ENCODE measurements at regions not wholly inside any gene's neighbourhood (a gene's known extent, or its start where the extent isn't known, plus 50 kb on each side); places are given as distances from the start of the nearest gene placed in this dataset.

GRCh38 chr11:13134066-13134465 lies 125.0 kb downstream of the RASSF10 start:
- Mint-ChIP-seq H3K36me3 (ENCODE audit: insufficient read depth, unreplicated experiment) (no peaks in the 10 kb centered on the region), H3K27ac (ENCODE audit: unreplicated experiment) (no peak overlapping the region), H3K4me3 (ENCODE audit: low read depth, unreplicated experiment) (no peak overlapping the region), H3K4me1 (ENCODE audit: low read depth, unreplicated experiment) (peaks cover 50% of the 10 kb centered on the region), H3K27me3 (ENCODE audit: unreplicated experiment) (no peaks in the 10 kb centered on the region), H3K9me3 (ENCODE audit: low read depth, unreplicated experiment) (peaks cover 3% of the 10 kb centered on the region)
- no peak for TF ChIP-seq CTCF (IDR thresholded peaks at IDR 0.05; ENCODE audit: unreplicated experiment)
- intact Hi-C loops (cut with micrococcal nuclease; ENCODE audit: unreplicated experiment), result no loop called here
- BruUV-seq (replicated peaks), result no TSS peak
- CTCF ChIA-PET, result no interaction called here
- DNase-seq, result no peak

GRCh38 chr11:13134886-13135285 lies 125.8 kb downstream of the RASSF10 start:
- Mint-ChIP-seq H3K4me1 (ENCODE audit: low read depth, unreplicated experiment) (peaks cover 59% of the 10 kb centered on the region), H3K4me3 (ENCODE audit: low read depth, unreplicated experiment) (no peak overlapping the region), H3K9me3 (ENCODE audit: low read depth, unreplicated experiment) (peaks cover 2% of the 10 kb centered on the region), H3K27me3 (ENCODE audit: unreplicated experiment) (no peaks in the 10 kb centered on the region), H3K36me3 (ENCODE audit: insufficient read depth, unreplicated experiment) (peaks cover 5% of the 10 kb centered on the region), H3K27ac (ENCODE audit: unreplicated experiment) (no peak overlapping the region)
- no peak for TF ChIP-seq CTCF (IDR thresholded peaks at IDR 0.05; ENCODE audit: unreplicated experiment)
- no peak for DNase-seq
- intact Hi-C loops (cut with micrococcal nuclease; ENCODE audit: unreplicated experiment), result no loop called here
- BruUV-seq (replicated peaks), result no TSS peak
- CTCF ChIA-PET, result no interaction called here

GRCh38 chr11:13135385-13136271 lies 126.5 kb downstream of the RASSF10 start:
- CTCF ChIA-PET, result no interaction called here
- intact Hi-C loops (cut with micrococcal nuclease; ENCODE audit: unreplicated experiment), result no loop called here
- H3K27ac Mint-ChIP-seq (ENCODE audit: unreplicated experiment), result peak overlapping the region; percentile 27
- H3K36me3 Mint-ChIP-seq (ENCODE audit: insufficient read depth, unreplicated experiment), result peaks cover 10% of the 10 kb centered on the region
- TF ChIP-seq CTCF (IDR thresholded peaks at IDR 0.05; ENCODE audit: unreplicated experiment), result no peak
- no peaks in the 10 kb centered on the region for H3K27me3 Mint-ChIP-seq (ENCODE audit: unreplicated experiment)
- no peaks in the 10 kb centered on the region for H3K9me3 Mint-ChIP-seq (ENCODE audit: low read depth, unreplicated experiment)
- no peak overlapping the region for H3K4me3 Mint-ChIP-seq (ENCODE audit: low read depth, unreplicated experiment)
- no peak for DNase-seq
- no TSS peak for BruUV-seq (replicated peaks)
- peaks cover 66% of the 10 kb centered on the region for H3K4me1 Mint-ChIP-seq (ENCODE audit: low read depth, unreplicated experiment)

- intact Hi-C loops (cut with micrococcal nuclease; ENCODE audit: unreplicated experiment), result no loop called here
- Mint-ChIP-seq H3K4me3 (ENCODE audit: low read depth, unreplicated experiment) (no peak overlapping the region), H3K27me3 (ENCODE audit: unreplicated experiment) (no peaks in the 10 kb centered on the region), H3K36me3 (ENCODE audit: insufficient read depth, unreplicated experiment) (peaks cover 10% of the 10 kb centered on the region), H3K9me3 (ENCODE audit: low read depth, unreplicated experiment) (no peaks in the 10 kb centered on the region), H3K4me1 (ENCODE audit: low read depth, unreplicated experiment) (peaks cover 72% of the 10 kb centered on the region), H3K27ac (ENCODE audit: unreplicated experiment) (peak overlapping the region; percentile 27)
- no TSS peak for BruUV-seq (replicated peaks)
- CTCF ChIA-PET, result no interaction called here
- no peak for DNase-seq
- no peak for TF ChIP-seq CTCF (IDR thresholded peaks at IDR 0.05; ENCODE audit: unreplicated experiment)
These were observed 127.1 kb downstream of the RASSF10 start for GRCh38 chr11:13136272-13136596.
